PC-3 (cell line): ENCODE measurements at regions not wholly inside any gene's neighbourhood (a gene's known extent, or its start where the extent isn't known, plus 50 kb on each side); places are given as distances from the start of the nearest gene placed in this dataset.

ENCODE experiments used
- ATAC-seq: fragments of 200-7000 bp; cut with Tn5 transposase; 2 replicates; pipeline ENCODE4 v1.9.1; 2020; ENCODE audit warnings: mild to moderate bottlenecking, moderate library complexity
- BruUV-seq: library from RNA; stranded (reverse); fragments of 400-500 nt; replicated peaks from 2 replicates; lab custom pipeline; 2021; lab: Mats Ljungman, UMichigan
- CTCF ChIA-PET: fragments of 300-600 bp; sonication (Branson Sonifier 250); formaldehyde crosslinking; loops from one replicate; lab custom pipeline; 2022; ENCODE audit warnings: antibody characterized with exemption; lab: Charles Lee
- POLR2A ChIA-PET: fragments of 300-600 bp; sonication (Branson Sonifier 250); formaldehyde crosslinking; loops from one replicate; lab custom pipeline; 2022; ENCODE audit warnings: antibody characterized with exemption; ENCODE audit not compliant: unreplicated experiment; lab: Charles Lee
- DNase-seq: peaks from one replicate; pipeline ENCODE4 v3.0.0-alpha.2; 2015
- H2AFZ ChIP-seq: fragments of 300-600 bp; sonication (generic); 2 replicates; pipeline ENCODE4 v1.6.0; 2016; ENCODE audit warnings: antibody characterized with exemption, low read length
- H3F3A ChIP-seq: fragments of 300-600 bp; sonication (generic); one replicate; pipeline ENCODE4 v1.6.0; 2017; ENCODE audit warnings: antibody characterized with exemption, low read length, control low read depth, mild to moderate bottlenecking; ENCODE audit not compliant: unreplicated experiment
- H3K27ac ChIP-seq: fragments of 300-600 bp; sonication (generic); 2 replicates; pipeline ENCODE4 v1.5.1; 2016; ENCODE audit warnings: mild to moderate bottlenecking, low read length
- H3K27me3 ChIP-seq: fragments of 300-600 bp; sonication (generic); 2 replicates; pipeline ENCODE4 v1.6.1; 2016; ENCODE audit warnings: low read length, mixed read lengths
- H3K36me3 ChIP-seq: fragments of 300-600 bp; sonication (generic); 2 replicates; pipeline ENCODE4 v1.6.1; 2016; ENCODE audit warnings: low read depth, mixed run types, low read length, mixed read lengths
- H3K4me1 ChIP-seq: fragments of 300-600 bp; sonication (generic); 2 replicates; pipeline ENCODE4 v1.5.1; 2016; ENCODE audit warnings: low read length; ENCODE audit not compliant: insufficient read depth
- H3K4me2 ChIP-seq: fragments of 300-600 bp; sonication (generic); 2 replicates; pipeline ENCODE4 v1.6.0; 2016; ENCODE audit warnings: low read length
- H3K4me3 ChIP-seq: fragments of 300-600 bp; sonication (generic); 2 replicates; pipeline ENCODE4 v1.5.1; 2016; ENCODE audit warnings: mild to moderate bottlenecking, low read length, mixed read lengths
- H3K79me2 ChIP-seq: fragments of 300-600 bp; sonication (generic); 2 replicates; pipeline ENCODE4 v1.6.1; 2017; ENCODE audit warnings: low read length, mixed read lengths
- H3K9ac ChIP-seq: fragments of 300-600 bp; sonication (generic); 2 replicates; pipeline ENCODE4 v1.6.0; 2016; ENCODE audit warnings: mild to moderate bottlenecking, low read length
- H3K9me2 ChIP-seq: fragments of 300-600 bp; sonication (generic); replicated peaks from 2 replicates; pipeline ENCODE4 v1.6.1; 2016; ENCODE audit warnings: mixed run types, low read length, mixed read lengths
- H3K9me3 ChIP-seq: fragments of 300-600 bp; sonication (generic); 2 replicates; pipeline ENCODE4 v1.6.1; 2016; ENCODE audit warnings: low read length, mixed read lengths
- H4K20me1 ChIP-seq: fragments of 300-600 bp; sonication (generic); 2 replicates; pipeline ENCODE4 v1.6.1; 2016; ENCODE audit warnings: low read length, mixed read lengths
- CTCF ChIP-seq: fragments of 300-600 bp; sonication (generic); conservative IDR thresholded peaks from 2 replicates; pipeline ENCODE4 v1.5.1; 2017; ENCODE audit warnings: antibody characterized with exemption, low read depth, mild to moderate bottlenecking, low read length
- EZH2 ChIP-seq: fragments of 300-600 bp; sonication (generic); IDR thresholded peaks from one replicate; pipeline ENCODE4 v1.6.1; 2017; ENCODE audit warnings: antibody characterized with exemption, mild to moderate bottlenecking, low read length; ENCODE audit not compliant: unreplicated experiment
- EZH2phosphoT487 ChIP-seq: fragments of 300-600 bp; sonication (generic); IDR thresholded peaks from 2 replicates; pipeline ENCODE4 v1.6.1; 2018; ENCODE audit warnings: mild to moderate bottlenecking, antibody characterized with exemption, low read length, borderline replicate concordance
- intact Hi-C: fragments of 100-400 bp; cut with micrococcal nuclease; formaldehyde crosslinking; loops from 2 replicates; pipeline ENCODE4 v1.9.0; 2023

- no peaks in the 10 kb centered on the region for H3K9me2 ChIP-seq
- no peaks in the 10 kb centered on the region for H3K4me1 ChIP-seq
- TF ChIP-seq CTCF (no peak), EZH2 (no peak), EZH2phosphoT487 (no peak)
- H3F3A ChIP-seq: no peaks in the 10 kb centered on the region
- no peaks in the 10 kb centered on the region for H4K20me1 ChIP-seq
- ATAC-seq (no peak), DNase-seq (no peak)
- H3K4me2 ChIP-seq: no peak overlapping the region
- H3K9ac ChIP-seq: no peak overlapping the region
- H3K27ac ChIP-seq: no peak overlapping the region
- intact Hi-C loops: no loop called here
- no peaks in the 10 kb centered on the region for H3K79me2 ChIP-seq
- H3K27me3 ChIP-seq: no peaks in the 10 kb centered on the region
- no peaks in the 10 kb centered on the region for H3K36me3 ChIP-seq
- ChIA-PET CTCF (no interaction called here), POLR2A (no interaction called here)
- H3K9me3 ChIP-seq: no peaks in the 10 kb centered on the region
- no TSS peak for BruUV-seq
- no peak overlapping the region for H2AFZ ChIP-seq
- H3K4me3 ChIP-seq: no peak overlapping the region
Measured at GRCh38 chr7:15886626-15887025, 200.1 kb upstream of the MEOX2 start.

- POLR2A ChIA-PET: no interaction called here
- CTCF ChIA-PET: interaction anchor here (0.7 kb wide), 1 partner anchor 470 kb away, joined by 3 read pairs; no protein-coding TSS in a partner anchor
- TF ChIP-seq CTCF (no peak), EZH2 (no peak), EZH2phosphoT487 (no peak)
Measured at GRCh38 chr7:15885678-15886077, 199.2 kb upstream of the MEOX2 start.

GRCh38 chr7:15874774-15875173 is 188.3 kb upstream of the MEOX2 start:
- no peak overlapping the region for H2AFZ ChIP-seq
- no peaks in the 10 kb centered on the region for H3K79me2 ChIP-seq
- H3K4me2 ChIP-seq: no peak overlapping the region
- no peaks in the 10 kb centered on the region for H3K27me3 ChIP-seq
- no TSS peak for BruUV-seq
- H3F3A ChIP-seq: no peaks in the 10 kb centered on the region
- H3K9ac ChIP-seq: no peak overlapping the region
- H4K20me1 ChIP-seq: no peaks in the 10 kb centered on the region
- ATAC-seq (no peak), DNase-seq (no peak)
- H3K27ac ChIP-seq: no peak overlapping the region
- no peak overlapping the region for H3K4me3 ChIP-seq
- CTCF ChIA-PET: interaction anchor here (0.6 kb wide), 1 partner anchor 389 kb away, joined by 3 read pairs; no protein-coding TSS in a partner anchor
- intact Hi-C loops: no loop called here
- no peaks in the 10 kb centered on the region for H3K9me3 ChIP-seq
- TF ChIP-seq CTCF (no peak), EZH2phosphoT487 (no peak), EZH2 (no peak)
- H3K9me2 ChIP-seq: no peaks in the 10 kb centered on the region
- POLR2A ChIA-PET: no interaction called here
- H3K4me1 ChIP-seq: no peaks in the 10 kb centered on the region
- no peaks in the 10 kb centered on the region for H3K36me3 ChIP-seq

More at GRCh38 chr7:15885678-15886077, 199.2 kb upstream of the MEOX2 start:
- Histone ChIP-seq H3K4me3 (no peak overlapping the region), H3K9ac (no peak overlapping the region), H3K27me3 (no peaks in the 10 kb centered on the region), H3K9me3 (no peaks in the 10 kb centered on the region), H3K4me1 (no peaks in the 10 kb centered on the region), H3K79me2 (no peaks in the 10 kb centered on the region), H3F3A (no peaks in the 10 kb centered on the region), H4K20me1 (no peaks in the 10 kb centered on the region), H3K27ac (no peak overlapping the region), H3K9me2 (no peaks in the 10 kb centered on the region), H3K36me3 (no peaks in the 10 kb centered on the region), H2AFZ (no peak overlapping the region), H3K4me2 (no peak overlapping the region)
- intact Hi-C loops: no loop called here
- no peak for ATAC-seq
- DNase-seq: no peak
- no TSS peak for BruUV-seq
